KMS-11 (cell line): ENCODE measurements at regions not wholly inside any gene's neighbourhood (a gene's known extent, or its start where the extent isn't known, plus 50 kb on each side); places are given as distances from the start of the nearest gene placed in this dataset.

Experiments used
- H2AFZ ChIP-seq: fragments of 200-600 bp; sonication (generic); 2 replicates; pipeline ENCODE4 v1.6.1; 2016; ENCODE audit warnings: antibody characterized with exemption, mixed run types, low read depth
- H3K27ac ChIP-seq: fragments of 200-600 bp; sonication (generic); 2 replicates; pipeline ENCODE4 v1.6.1; 2016; ENCODE audit warnings: mild to moderate bottlenecking, mixed run types
- H3K27me3 ChIP-seq: fragments of 200-600 bp; sonication (generic); 2 replicates; pipeline ENCODE4 v1.6.1; 2017; ENCODE audit warnings: mild to moderate bottlenecking, low read depth, mixed run types, moderate library complexity; ENCODE audit not compliant: insufficient read depth
- H3K36me3 ChIP-seq: fragments of 200-600 bp; sonication (generic); 2 replicates; pipeline ENCODE4 v1.6.1; 2017; ENCODE audit warnings: mild to moderate bottlenecking, mixed run types; ENCODE audit not compliant: insufficient read depth
- H3K4me1 ChIP-seq: fragments of 200-600 bp; sonication (generic); 2 replicates; pipeline ENCODE4 v1.6.1; 2016; ENCODE audit warnings: mild to moderate bottlenecking, low read depth, mixed run types; ENCODE audit not compliant: poor library complexity, severe bottlenecking
- H3K4me2 ChIP-seq: fragments of 200-600 bp; sonication (generic); 2 replicates; pipeline ENCODE4 v1.7.0; 2016; ENCODE audit warnings: mild to moderate bottlenecking, mixed run types
- H3K4me3 ChIP-seq: fragments of 200-600 bp; sonication (generic); IDR thresholded peaks from 2 replicates; pipeline ENCODE4 v1.6.1; 2017; ENCODE audit warnings: low read depth, low read length, mixed read lengths; ENCODE audit not compliant: insufficient read depth
- H3K79me2 ChIP-seq: fragments of 200-600 bp; sonication (generic); 2 replicates; pipeline ENCODE4 v1.6.1; 2016; ENCODE audit warnings: low read depth, mixed run types; ENCODE audit not compliant: insufficient read depth
- H3K9ac ChIP-seq: fragments of 200-600 bp; sonication (generic); 2 replicates; pipeline ENCODE4 v1.6.1; 2016; ENCODE audit warnings: mild to moderate bottlenecking, mixed run types
- H4K20me1 ChIP-seq: fragments of 200-600 bp; sonication (generic); 2 replicates; pipeline ENCODE4 v1.6.1; 2016; ENCODE audit warnings: mild to moderate bottlenecking, mixed run types; ENCODE audit not compliant: insufficient read depth
- TF ChIP-seq, protein P1 (sequence below): fragments of 200-600 bp; sonication (generic); conservative IDR thresholded peaks from 2 replicates; pipeline ENCODE4 v1.6.1; 2017; ENCODE audit warnings: low read depth, mild to moderate bottlenecking, antibody characterized with exemption, low read length, moderate library complexity, mixed read lengths

DNA sequence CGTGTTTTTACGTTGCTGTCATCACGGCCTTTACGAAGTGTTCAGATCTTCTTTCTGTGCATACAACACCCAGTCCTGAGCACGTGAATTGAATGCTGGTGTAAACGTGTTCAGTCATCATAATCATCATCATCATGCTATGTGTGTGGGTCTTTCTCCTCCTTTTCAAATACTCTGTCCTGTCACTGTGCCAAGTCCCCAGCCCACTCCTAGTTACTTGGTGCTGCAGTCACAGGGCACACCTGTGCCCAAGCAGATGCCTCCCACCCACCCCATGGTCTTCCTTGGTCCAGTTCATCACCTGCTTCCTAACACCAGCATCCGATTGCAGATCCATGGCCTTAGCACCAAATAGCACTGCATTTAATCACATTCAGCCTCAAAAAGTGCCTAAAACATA is 78.6 kb upstream of the MGMT start:
- Histone ChIP-seq H3K9ac (no peak overlapping the region), H3K27me3 (no peaks in the 10 kb centered on the region), H3K4me3 (no peak overlapping the region), H3K36me3 (no peaks in the 10 kb centered on the region), H4K20me1 (no peaks in the 10 kb centered on the region), H3K79me2 (no peaks in the 10 kb centered on the region), H3K27ac (no peak overlapping the region), H3K4me2 (no peak overlapping the region), H2AFZ (no peak overlapping the region), H3K4me1 (no peaks in the 10 kb centered on the region)
- TF ChIP-seq, protein P1, sequence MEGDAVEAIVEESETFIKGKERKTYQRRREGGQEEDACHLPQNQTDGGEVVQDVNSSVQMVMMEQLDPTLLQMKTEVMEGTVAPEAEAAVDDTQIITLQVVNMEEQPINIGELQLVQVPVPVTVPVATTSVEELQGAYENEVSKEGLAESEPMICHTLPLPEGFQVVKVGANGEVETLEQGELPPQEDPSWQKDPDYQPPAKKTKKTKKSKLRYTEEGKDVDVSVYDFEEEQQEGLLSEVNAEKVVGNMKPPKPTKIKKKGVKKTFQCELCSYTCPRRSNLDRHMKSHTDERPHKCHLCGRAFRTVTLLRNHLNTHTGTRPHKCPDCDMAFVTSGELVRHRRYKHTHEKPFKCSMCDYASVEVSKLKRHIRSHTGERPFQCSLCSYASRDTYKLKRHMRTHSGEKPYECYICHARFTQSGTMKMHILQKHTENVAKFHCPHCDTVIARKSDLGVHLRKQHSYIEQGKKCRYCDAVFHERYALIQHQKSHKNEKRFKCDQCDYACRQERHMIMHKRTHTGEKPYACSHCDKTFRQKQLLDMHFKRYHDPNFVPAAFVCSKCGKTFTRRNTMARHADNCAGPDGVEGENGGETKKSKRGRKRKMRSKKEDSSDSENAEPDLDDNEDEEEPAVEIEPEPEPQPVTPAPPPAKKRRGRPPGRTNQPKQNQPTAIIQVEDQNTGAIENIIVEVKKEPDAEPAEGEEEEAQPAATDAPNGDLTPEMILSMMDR = no peak

DNA sequence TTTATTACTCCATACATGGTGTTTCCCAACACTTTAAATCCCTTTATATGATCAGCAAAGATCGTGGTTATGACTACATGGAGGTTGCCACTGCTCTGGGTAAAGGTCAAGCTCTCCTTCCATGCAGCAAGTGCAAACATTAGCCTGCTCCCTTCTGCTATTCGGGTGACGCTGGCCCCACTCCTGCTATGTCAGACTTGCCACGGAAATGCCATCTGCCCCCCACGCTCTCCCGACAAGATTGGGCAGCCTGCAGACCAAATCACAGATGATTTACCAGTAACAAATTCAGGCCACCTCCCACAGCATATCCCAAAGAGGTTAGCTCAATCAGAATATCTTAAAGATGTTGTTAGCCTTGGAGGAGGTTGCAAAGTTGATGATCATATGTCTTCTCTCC is 77.8 kb upstream of the MGMT start:
- Histone ChIP-seq H3K9ac (no peak overlapping the region), H3K79me2 (no peaks in the 10 kb centered on the region), H4K20me1 (no peaks in the 10 kb centered on the region), H3K36me3 (no peaks in the 10 kb centered on the region), H2AFZ (no peak overlapping the region), H3K27ac (no peak overlapping the region), H3K4me2 (no peak overlapping the region), H3K4me3 (no peak overlapping the region), H3K4me1 (no peaks in the 10 kb centered on the region), H3K27me3 (no peaks in the 10 kb centered on the region)
- TF ChIP-seq, protein P1 = no peak

DNA sequence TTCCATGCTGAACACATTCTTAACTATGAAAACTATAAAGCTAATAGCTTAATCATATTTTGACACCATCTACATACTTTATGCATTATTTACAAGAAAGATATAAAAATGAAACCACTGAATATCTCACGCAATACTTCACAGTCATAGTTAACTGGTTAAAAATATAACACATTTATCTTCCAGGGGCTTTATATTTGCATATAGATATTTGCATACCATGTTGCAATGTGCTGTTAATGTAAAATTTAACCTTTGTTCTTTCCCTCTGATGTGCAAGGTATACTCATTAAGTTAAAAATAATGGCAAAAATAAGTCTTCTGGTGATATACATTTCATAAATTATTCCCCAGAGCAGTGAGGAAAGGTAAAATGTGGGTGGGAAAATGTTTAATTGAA is 76.9 kb upstream of the MGMT start:
- H3K9ac ChIP-seq = no peak overlapping the region
- no peaks in the 10 kb centered on the region for H3K79me2 ChIP-seq
- no peak overlapping the region for H2AFZ ChIP-seq
- H3K36me3 ChIP-seq = no peaks in the 10 kb centered on the region
- H3K4me2 ChIP-seq = no peak overlapping the region
- H3K27me3 ChIP-seq = no peaks in the 10 kb centered on the region
- no peak overlapping the region for H3K4me3 ChIP-seq
- H3K4me1 ChIP-seq = no peaks in the 10 kb centered on the region
- H3K27ac ChIP-seq = no peak overlapping the region
- H4K20me1 ChIP-seq = no peaks in the 10 kb centered on the region
- TF ChIP-seq, protein P1 = no peak

DNA sequence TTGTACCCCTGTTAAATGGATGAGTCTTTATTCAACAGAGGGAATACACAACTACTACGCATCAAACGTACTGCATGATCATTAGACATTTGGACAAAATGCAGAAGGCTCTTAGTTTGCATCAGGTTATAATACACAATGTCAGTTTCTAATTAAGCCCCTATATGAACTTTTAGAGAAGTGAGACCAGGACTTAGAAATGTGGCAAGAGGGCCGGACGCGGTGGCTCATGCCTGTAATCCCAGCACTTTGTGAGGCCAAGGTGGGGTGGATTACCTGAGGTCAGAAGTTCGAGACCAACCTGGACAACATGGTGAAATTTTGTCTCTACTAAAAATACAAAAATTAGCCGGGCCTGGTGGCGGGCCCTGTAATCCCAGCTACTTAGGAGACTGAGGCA is 76.3 kb upstream of the MGMT start:
- no peaks in the 10 kb centered on the region for H3K27me3 ChIP-seq
- no peaks in the 10 kb centered on the region for H3K79me2 ChIP-seq
- H4K20me1 ChIP-seq = no peaks in the 10 kb centered on the region
- no peaks in the 10 kb centered on the region for H3K36me3 ChIP-seq
- no peak overlapping the region for H3K4me2 ChIP-seq
- H3K4me1 ChIP-seq = no peaks in the 10 kb centered on the region
- H3K4me3 ChIP-seq = no peak overlapping the region
- H3K9ac ChIP-seq = no peak overlapping the region
- no peak overlapping the region for H2AFZ ChIP-seq
- H3K27ac ChIP-seq = no peak overlapping the region
- TF ChIP-seq, protein P1 = no peak

DNA sequence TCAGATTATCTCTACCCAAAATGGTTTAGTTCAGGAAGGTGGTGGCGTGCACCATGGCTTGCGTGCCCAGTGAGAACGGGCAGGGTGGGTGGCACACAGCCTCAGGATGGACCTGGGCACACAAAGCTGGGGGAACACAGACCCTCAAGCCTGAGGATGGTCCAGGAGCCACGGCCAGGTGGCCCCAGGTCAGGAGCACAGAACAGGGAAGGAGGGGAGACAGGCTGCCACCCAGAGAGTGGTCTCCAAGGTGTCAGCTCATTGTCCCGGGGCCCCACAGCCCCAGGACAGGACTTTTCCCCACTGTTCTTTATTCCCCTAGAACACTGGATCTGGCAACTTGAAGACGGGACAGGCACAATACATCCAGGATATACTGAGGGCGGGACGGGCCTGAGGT is 75.6 kb upstream of the MGMT start:
- no peak overlapping the region for H3K27ac ChIP-seq
- TF ChIP-seq, protein P1 = no peak
- no peak overlapping the region for H3K9ac ChIP-seq
- no peak overlapping the region for H3K4me3 ChIP-seq
- no peaks in the 10 kb centered on the region for H3K79me2 ChIP-seq
- no peaks in the 10 kb centered on the region for H4K20me1 ChIP-seq
- no peaks in the 10 kb centered on the region for H3K36me3 ChIP-seq
- no peak overlapping the region for H3K4me2 ChIP-seq
- H3K4me1 ChIP-seq = no peaks in the 10 kb centered on the region
- no peak overlapping the region for H2AFZ ChIP-seq
- H3K27me3 ChIP-seq = no peaks in the 10 kb centered on the region
